Colonic mucosa (tissue), 4 donors: ENCODE measurements at regions not wholly inside any gene's neighbourhood (a gene's known extent, or its start where the extent isn't known, plus 50 kb on each side); places are given as distances from the start of the nearest gene placed in this dataset.

Experiments
- DNase-seq: peaks from one replicate; pipeline ENCODE4 v3.0.0-alpha.2; 2020
- H3K27ac ChIP-seq: fragments of 200-600 bp; one replicate; pipeline ENCODE4 v1.8.0; 2021
- H3K27me3 ChIP-seq: fragments of 200-600 bp; one replicate; pipeline ENCODE4 v1.8.0; 2021
- H3K36me3 ChIP-seq: fragments of 200-600 bp; one replicate; pipeline ENCODE4 v1.8.0; 2021
- H3K4me1 ChIP-seq: fragments of 200-600 bp; one replicate; pipeline ENCODE4 v1.8.0; 2021; ENCODE audit warnings: mild to moderate bottlenecking
- H3K4me3 ChIP-seq: fragments of 200-600 bp; one replicate; pipeline ENCODE4 v1.8.0; 2021
- H3K9ac ChIP-seq, 2 donors: one replicate each; pipeline ENCODE4 v1.7.0; 2013; ENCODE audit warnings: control low read depth in 2 of 2, low read depth in 2 of 2, low read length in 2 of 2
- H3K9me3 ChIP-seq: fragments of 200-600 bp; one replicate; pipeline ENCODE4 v1.8.0; 2021
- CTCF ChIP-seq: fragments of 200-600 bp; IDR thresholded peaks from one replicate; pipeline ENCODE4 v1.8.0; 2022; ENCODE audit warnings: antibody characterized with exemption, mild to moderate bottlenecking
- intact Hi-C: fragments of 100-400 bp; cut with DNase I; formaldehyde crosslinking; loops from one replicate; pipeline ENCODE4 v1.14.1; 2022
- donor health status: healthy.
- donor health status: DM: no; HTN: no; CAD: no.
- donor health status: DM: no; HTN: no; CAD: no.

GRCh38 chr11:38138972-38139371 is 1540.9 kb upstream of the RAG2 start:
- H3K4me3 ChIP-seq: no peak overlapping the region
- DNase-seq: no peak
- no peaks in the 10 kb centered on the region for H3K36me3 ChIP-seq
- no peaks in the 10 kb centered on the region for H3K27me3 ChIP-seq
- H3K9ac ChIP-seq: no peak overlapping the region
- no peak overlapping the region for H3K27ac ChIP-seq
- H3K4me1 ChIP-seq: no peaks in the 10 kb centered on the region
- H3K9me3 ChIP-seq: no peaks in the 10 kb centered on the region
- TF ChIP-seq CTCF: no peak
- intact Hi-C loops: no loop called here

DNA sequence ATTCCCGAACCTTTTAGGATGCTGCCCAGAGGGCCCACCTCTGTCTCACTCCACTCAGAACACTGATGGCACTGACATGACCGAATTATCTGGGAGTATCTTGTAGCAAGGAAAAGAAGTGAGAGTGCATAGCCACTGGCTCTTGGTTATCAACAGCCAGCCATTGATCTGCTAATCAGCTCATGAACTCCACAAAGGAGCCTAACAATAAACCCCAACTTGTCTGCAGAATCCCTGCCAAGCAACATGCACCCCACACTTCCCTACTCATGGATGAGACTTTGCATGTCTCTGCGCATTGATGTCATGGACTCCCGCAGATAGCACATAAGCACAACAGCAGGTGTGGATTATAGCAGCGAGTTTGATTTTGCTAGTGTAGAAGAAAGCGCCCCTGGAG is 1538.9 kb upstream of the RAG2 start:
- intact Hi-C loops: no loop called here
- Histone ChIP-seq H3K9ac (no peak overlapping the region), H3K27me3 (no peaks in the 10 kb centered on the region), H3K36me3 (no peaks in the 10 kb centered on the region), H3K9me3 (no peaks in the 10 kb centered on the region), H3K27ac (no peak overlapping the region), H3K4me1 (no peaks in the 10 kb centered on the region), H3K4me3 (no peak overlapping the region)
- DNase-seq: no peak
- TF ChIP-seq CTCF: no peak

- H3K4me1 ChIP-seq: no peaks in the 10 kb centered on the region
- H3K9me3 ChIP-seq: no peaks in the 10 kb centered on the region
- intact Hi-C loops: no loop called here
- no peaks in the 10 kb centered on the region for H3K27me3 ChIP-seq
- no peak overlapping the region for H3K4me3 ChIP-seq
- no peak overlapping the region for H3K9ac ChIP-seq
- no peaks in the 10 kb centered on the region for H3K36me3 ChIP-seq
- no peak overlapping the region for H3K27ac ChIP-seq
- no peak for TF ChIP-seq CTCF
- no peak for DNase-seq
Measured at GRCh38 chr11:38131535-38131934, 1533.5 kb upstream of the RAG2 start.

- H3K9me3 ChIP-seq: no peaks in the 10 kb centered on the region
- no peak overlapping the region for H3K27ac ChIP-seq
- no peaks in the 10 kb centered on the region for H3K27me3 ChIP-seq
- DNase-seq: no peak
- H3K36me3 ChIP-seq: no peaks in the 10 kb centered on the region
- H3K4me3 ChIP-seq: no peak overlapping the region
- intact Hi-C loops: no loop called here
- no peak overlapping the region for H3K9ac ChIP-seq
- no peak for TF ChIP-seq CTCF
- no peaks in the 10 kb centered on the region for H3K4me1 ChIP-seq
Measured at GRCh38 chr11:38130976-38131375, 1532.9 kb upstream of the RAG2 start.

DNA sequence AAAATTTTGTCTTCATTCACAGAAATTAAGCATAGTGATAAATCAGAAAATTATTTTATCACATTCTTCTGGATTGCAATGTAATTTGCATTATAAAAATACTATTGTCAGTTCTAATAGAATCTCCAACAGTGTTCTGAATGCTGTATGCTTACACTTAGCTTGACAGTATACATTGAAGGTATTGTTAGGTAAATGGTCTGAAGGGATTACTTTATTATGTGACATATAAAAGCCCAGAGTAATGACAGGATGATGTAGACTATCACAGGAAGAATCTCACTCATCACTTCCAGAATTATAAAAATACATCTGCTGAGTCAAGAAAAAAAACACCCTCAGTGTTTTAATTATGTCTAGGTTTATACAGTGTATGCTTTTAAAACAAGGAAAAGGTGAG is 1532.5 kb upstream of the RAG2 start:
- intact Hi-C loops: no loop called here

More for the DNA sequence above, 1532.5 kb upstream of the RAG2 start:
- no peak for DNase-seq
- no peak overlapping the region for H3K27ac ChIP-seq
- no peaks in the 10 kb centered on the region for H3K36me3 ChIP-seq
- no peaks in the 10 kb centered on the region for H3K9me3 ChIP-seq
- H3K4me1 ChIP-seq: no peaks in the 10 kb centered on the region
- H3K9ac ChIP-seq: no peak overlapping the region
- TF ChIP-seq CTCF: no peak
- no peaks in the 10 kb centered on the region for H3K27me3 ChIP-seq
- no peak overlapping the region for H3K4me3 ChIP-seq
